SH-SY5Y (cell line): ENCODE measurements at regions not wholly inside any gene's neighbourhood (a gene's known extent, or its start where the extent isn't known, plus 50 kb on each side); places are given as distances from the start of the nearest gene placed in this dataset.

Source experiments
- GATA2 ChIP-seq: IDR thresholded peaks from 2 replicates; pipeline ENCODE4 v1.6.1; 2011; ENCODE audit warnings: mild to moderate bottlenecking, low read depth, low read length
- GATA3 ChIP-seq: IDR thresholded peaks from 2 replicates; pipeline ENCODE4 v1.6.1; 2011; ENCODE audit warnings: low read depth, mild to moderate bottlenecking, low read length, moderate library complexity

DNA sequence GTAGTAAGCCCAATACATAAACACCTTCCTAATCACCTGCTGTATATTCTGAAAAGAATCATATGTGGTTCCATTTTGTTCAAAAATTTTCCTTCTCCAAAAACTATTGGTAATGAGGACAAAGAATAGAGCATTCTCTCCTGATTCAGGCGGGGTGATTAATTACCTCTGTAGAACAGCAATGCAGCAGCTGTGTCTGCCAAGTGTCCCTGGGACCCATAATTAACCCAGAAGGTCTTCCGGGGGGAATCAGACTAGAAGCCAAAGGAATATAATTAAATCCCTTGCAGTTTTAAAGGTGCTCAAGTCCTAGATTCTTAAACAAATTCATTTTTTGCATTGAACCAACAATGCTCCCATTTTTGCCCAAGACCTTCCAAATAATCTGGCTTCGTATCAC lies 60.3 kb upstream of the ABLIM1 start:
- TF ChIP-seq GATA2 (no peak), GATA3 (no peak)
